ENCODE measurements at regions not wholly inside any gene's neighbourhood (a gene's known extent, or its start where the extent isn't known, plus 50 kb on each side); places are given as distances from the start of the nearest gene placed in this dataset.

GRCh38 chr3:84265768-84266167 lies 693.0 kb upstream of the CADM2 start:
- no peaks in the 10 kb centered on the region for H3K9me3 ChIP-seq (ENCODE audit: control insufficient read depth, insufficient read depth, low read depth, low read length)
- no peak overlapping the region for H3K4me2 ChIP-seq (ENCODE audit: extremely low read depth, insufficient read depth, low read length)
- H3K36me3 ChIP-seq (ENCODE audit: control insufficient read depth, insufficient read depth, low read length): no peaks in the 10 kb centered on the region
- no peak for TF ChIP-seq EZH2 (IDR thresholded peaks at IDR 0.05; ENCODE audit: low read length, missing control alignments)
- no peak for TF ChIP-seq CTCF (conservative IDR thresholded peaks at IDR 0.05 in 1 of 2, IDR thresholded peaks at IDR 0.05 in 1 of 2; ENCODE audit: low read depth in 1 of 2, low read length in 2 of 2)
- H3K4me3 ChIP-seq (replicated peaks in 1 of 4; ENCODE audit: control extremely low read depth in 1 of 4, insufficient read depth in 1 of 4, low read depth in 3 of 4, low read length in 4 of 4): no peak overlapping the region
- H3K4me1 ChIP-seq (ENCODE audit: control insufficient read depth, extremely low read depth, insufficient read depth, low read length): no peaks in the 10 kb centered on the region
- H3K27me3 ChIP-seq (ENCODE audit: control insufficient read depth, insufficient read depth, low read length): no peaks in the 10 kb centered on the region
- H3K79me2 ChIP-seq (ENCODE audit: control insufficient read depth, insufficient read depth, low read length): no peaks in the 10 kb centered on the region
- H4K20me1 ChIP-seq (ENCODE audit: control insufficient read depth, extremely low read depth, insufficient read depth, low read length): no peaks in the 10 kb centered on the region
- H3K9ac ChIP-seq (ENCODE audit: insufficient read depth, low read length): no peak overlapping the region
- H3K27ac ChIP-seq (ENCODE audit: insufficient read depth, low read length): no peak overlapping the region
- H2AFZ ChIP-seq (ENCODE audit: low read length): no peak overlapping the region
- DNase-seq (ENCODE audit: low read depth in 2 of 2): no peak

GRCh38 chr3:84275532-84275931 lies 683.3 kb upstream of the CADM2 start:
- no peak for TF ChIP-seq CTCF (conservative IDR thresholded peaks at IDR 0.05 in 1 of 2, IDR thresholded peaks at IDR 0.05 in 1 of 2; ENCODE audit: low read depth in 1 of 2, low read length in 2 of 2)
- no peak for TF ChIP-seq EZH2 (IDR thresholded peaks at IDR 0.05; ENCODE audit: low read length, missing control alignments)
- H2AFZ ChIP-seq (ENCODE audit: low read length): no peak overlapping the region
- H3K4me1 ChIP-seq (ENCODE audit: control insufficient read depth, extremely low read depth, insufficient read depth, low read length): no peaks in the 10 kb centered on the region
- no peak for DNase-seq (ENCODE audit: low read depth in 2 of 2)
- no peak overlapping the region for H3K4me3 ChIP-seq (replicated peaks in 1 of 4; ENCODE audit: control extremely low read depth in 1 of 4, insufficient read depth in 1 of 4, low read depth in 3 of 4, low read length in 4 of 4)
- no peaks in the 10 kb centered on the region for H3K27me3 ChIP-seq (ENCODE audit: control insufficient read depth, insufficient read depth, low read length)
- no peaks in the 10 kb centered on the region for H3K79me2 ChIP-seq (ENCODE audit: control insufficient read depth, insufficient read depth, low read length)
- H3K9ac ChIP-seq (ENCODE audit: insufficient read depth, low read length): no peak overlapping the region
- no peak overlapping the region for H3K4me2 ChIP-seq (ENCODE audit: extremely low read depth, insufficient read depth, low read length)
- no peaks in the 10 kb centered on the region for H4K20me1 ChIP-seq (ENCODE audit: control insufficient read depth, extremely low read depth, insufficient read depth, low read length)
- no peaks in the 10 kb centered on the region for H3K36me3 ChIP-seq (ENCODE audit: control insufficient read depth, insufficient read depth, low read length)
- H3K9me3 ChIP-seq (ENCODE audit: control insufficient read depth, insufficient read depth, low read depth, low read length): no peaks in the 10 kb centered on the region
- H3K27ac ChIP-seq (ENCODE audit: insufficient read depth, low read length): no peak overlapping the region

GRCh38 chr3:84277562-84278224 lies 681.1 kb upstream of the CADM2 start:
- Histone ChIP-seq H3K9ac (ENCODE audit: insufficient read depth, low read length) (no peak overlapping the region), H2AFZ (ENCODE audit: low read length) (no peak overlapping the region), H3K4me2 (ENCODE audit: extremely low read depth, insufficient read depth, low read length) (no peak overlapping the region), H3K27ac (ENCODE audit: insufficient read depth, low read length) (no peak overlapping the region), H3K4me1 (ENCODE audit: control insufficient read depth, extremely low read depth, insufficient read depth, low read length) (no peaks in the 10 kb centered on the region), H3K4me3 (replicated peaks in 1 of 4; ENCODE audit: control extremely low read depth in 1 of 4, insufficient read depth in 1 of 4, low read depth in 3 of 4, low read length in 4 of 4) (no peak overlapping the region), H3K36me3 (ENCODE audit: control insufficient read depth, insufficient read depth, low read length) (no peaks in the 10 kb centered on the region), H3K79me2 (ENCODE audit: control insufficient read depth, insufficient read depth, low read length) (no peaks in the 10 kb centered on the region), H3K27me3 (ENCODE audit: control insufficient read depth, insufficient read depth, low read length) (no peaks in the 10 kb centered on the region), H4K20me1 (ENCODE audit: control insufficient read depth, extremely low read depth, insufficient read depth, low read length) (no peaks in the 10 kb centered on the region), H3K9me3 (ENCODE audit: control insufficient read depth, insufficient read depth, low read depth, low read length) (no peaks in the 10 kb centered on the region)
- DNase-seq (ENCODE audit: low read depth in 2 of 2): no peak
- no peak for TF ChIP-seq CTCF (conservative IDR thresholded peaks at IDR 0.05 in 1 of 2, IDR thresholded peaks at IDR 0.05 in 1 of 2; ENCODE audit: low read depth in 1 of 2, low read length in 2 of 2)
- TF ChIP-seq EZH2 (IDR thresholded peaks at IDR 0.05; ENCODE audit: low read length, missing control alignments): no peak

All from fibroblast of lung (primary cell).